NAMALWA (cell line): ENCODE measurements at regions not wholly inside any gene's neighbourhood (a gene's known extent, or its start where the extent isn't known, plus 50 kb on each side); places are given as distances from the start of the nearest gene placed in this dataset.

Experiments used
- DNase-seq: peaks from one replicate; pipeline ENCODE4 v3.0.0-alpha.2; 2015; ENCODE audit warnings: low spot score

DNA sequence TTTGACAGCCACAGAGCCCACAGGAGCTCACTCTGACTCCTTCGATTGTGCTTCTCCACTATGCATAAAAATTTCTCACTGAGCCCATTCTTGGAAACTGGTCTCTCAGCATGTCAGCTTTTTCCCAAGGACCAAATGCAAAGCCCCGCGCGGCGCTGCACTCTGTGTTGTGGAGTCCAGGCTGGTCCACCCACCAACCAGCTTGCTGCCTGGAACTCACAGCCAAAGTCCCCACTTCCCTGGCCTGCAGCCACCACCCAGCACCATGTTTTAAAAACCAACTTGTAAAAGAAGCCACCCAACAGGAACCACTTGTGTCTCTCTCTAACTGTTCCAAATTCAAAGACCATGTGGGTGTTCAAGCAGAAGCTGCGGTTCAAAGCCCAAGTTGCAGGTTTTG, 124.4 kb downstream of the SPATA19 start:
- no peak for DNase-seq

DNA sequence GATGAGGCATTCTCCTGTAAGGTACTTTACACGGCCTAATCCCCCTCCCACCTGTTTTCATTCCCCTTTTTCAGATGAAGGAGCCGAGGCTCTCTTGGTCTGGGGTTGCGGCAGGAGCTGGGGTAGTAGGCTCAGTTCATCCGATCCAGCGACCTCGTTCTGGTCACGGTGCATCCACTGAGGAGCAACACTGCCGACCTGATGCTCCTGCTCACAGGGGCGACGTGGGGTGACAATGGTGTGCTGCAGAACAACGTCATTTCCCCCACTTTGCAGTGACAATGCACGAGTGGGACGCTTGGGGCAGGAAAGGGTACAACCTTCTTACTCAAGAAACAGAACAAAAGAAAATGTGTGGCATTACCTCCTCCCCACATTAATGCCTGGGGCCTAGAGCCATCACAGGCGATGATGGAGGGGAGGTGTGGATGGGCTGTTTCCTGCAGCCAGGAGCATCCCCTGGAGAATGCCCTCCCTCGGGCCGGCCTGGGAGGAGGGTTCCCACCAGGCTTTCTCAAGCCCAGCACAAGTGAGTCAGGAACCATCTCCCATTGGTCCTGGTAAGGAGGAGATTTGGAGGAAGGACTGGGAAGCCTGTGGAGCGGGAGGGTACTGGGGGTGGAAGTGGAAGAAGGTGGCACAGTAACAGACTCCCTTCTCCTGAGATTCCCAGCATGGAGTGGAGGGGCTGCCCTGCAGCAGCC, 125.6 kb downstream of the SPATA19 start:
- DNase-seq = no peak

GRCh38 chr11:133718831-133719230, 126.5 kb downstream of the SPATA19 start:
- no peak for DNase-seq

DNA sequence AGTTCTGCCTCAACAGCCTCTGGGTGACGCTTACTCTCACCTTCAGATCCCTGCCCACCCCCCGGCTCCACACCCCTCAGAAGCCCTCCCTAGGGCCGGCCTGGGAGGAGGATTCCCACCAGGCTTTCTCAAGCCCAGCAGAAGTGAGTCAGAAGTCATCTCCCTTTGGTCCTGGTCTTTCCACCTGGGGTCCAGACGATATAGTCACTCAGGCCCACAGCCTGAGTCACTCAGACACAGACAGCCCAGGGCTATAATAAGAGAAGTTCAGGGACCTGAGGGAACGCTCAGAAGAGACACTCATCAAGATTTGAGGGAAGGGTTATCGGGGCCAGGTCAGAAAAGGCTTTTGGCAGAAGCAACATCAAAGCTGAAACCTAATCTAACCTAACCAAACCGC, 127.1 kb downstream of the SPATA19 start:
- no peak for DNase-seq

DNA sequence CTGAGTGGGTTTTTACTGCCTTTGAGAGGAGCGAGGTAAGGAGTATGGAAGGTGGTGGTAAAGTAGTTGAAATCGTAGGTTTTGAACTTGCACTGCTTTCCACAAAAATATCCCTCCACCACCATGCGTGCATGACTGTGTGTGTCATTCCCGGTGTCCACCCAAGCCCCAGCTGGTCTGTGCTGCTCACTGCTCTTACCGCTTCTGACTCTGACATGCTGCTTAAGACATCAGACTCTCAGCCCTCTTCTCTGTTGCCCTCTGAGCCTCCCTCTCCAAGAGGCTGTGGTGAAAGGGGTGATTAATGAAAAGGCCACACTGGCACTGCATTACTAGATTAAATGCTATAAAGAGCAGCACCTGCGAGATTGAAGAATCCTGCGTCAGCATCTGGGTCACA, 128.7 kb downstream of the SPATA19 start:
- no peak for DNase-seq

DNA sequence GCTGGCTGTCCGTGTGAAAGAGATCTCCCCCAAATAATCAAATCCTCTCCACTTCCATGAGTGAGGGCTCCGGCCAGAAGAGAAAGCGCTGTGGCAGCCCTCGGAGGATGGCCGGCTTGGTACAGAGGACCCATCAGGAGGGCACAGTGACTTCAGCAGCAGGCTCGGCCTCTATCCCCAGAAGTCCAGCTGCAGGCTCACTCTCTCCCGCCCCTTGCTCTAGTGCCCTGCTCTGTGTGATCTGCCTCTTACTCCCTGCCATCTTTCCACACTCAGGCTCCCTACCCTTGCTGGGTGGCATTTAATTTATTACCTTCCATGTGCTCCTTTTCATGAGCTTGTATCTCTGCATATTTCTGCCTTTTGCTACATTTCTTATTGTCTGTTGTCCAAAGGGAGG, 129.7 kb downstream of the SPATA19 start:
- DNase-seq = no peak

DNA sequence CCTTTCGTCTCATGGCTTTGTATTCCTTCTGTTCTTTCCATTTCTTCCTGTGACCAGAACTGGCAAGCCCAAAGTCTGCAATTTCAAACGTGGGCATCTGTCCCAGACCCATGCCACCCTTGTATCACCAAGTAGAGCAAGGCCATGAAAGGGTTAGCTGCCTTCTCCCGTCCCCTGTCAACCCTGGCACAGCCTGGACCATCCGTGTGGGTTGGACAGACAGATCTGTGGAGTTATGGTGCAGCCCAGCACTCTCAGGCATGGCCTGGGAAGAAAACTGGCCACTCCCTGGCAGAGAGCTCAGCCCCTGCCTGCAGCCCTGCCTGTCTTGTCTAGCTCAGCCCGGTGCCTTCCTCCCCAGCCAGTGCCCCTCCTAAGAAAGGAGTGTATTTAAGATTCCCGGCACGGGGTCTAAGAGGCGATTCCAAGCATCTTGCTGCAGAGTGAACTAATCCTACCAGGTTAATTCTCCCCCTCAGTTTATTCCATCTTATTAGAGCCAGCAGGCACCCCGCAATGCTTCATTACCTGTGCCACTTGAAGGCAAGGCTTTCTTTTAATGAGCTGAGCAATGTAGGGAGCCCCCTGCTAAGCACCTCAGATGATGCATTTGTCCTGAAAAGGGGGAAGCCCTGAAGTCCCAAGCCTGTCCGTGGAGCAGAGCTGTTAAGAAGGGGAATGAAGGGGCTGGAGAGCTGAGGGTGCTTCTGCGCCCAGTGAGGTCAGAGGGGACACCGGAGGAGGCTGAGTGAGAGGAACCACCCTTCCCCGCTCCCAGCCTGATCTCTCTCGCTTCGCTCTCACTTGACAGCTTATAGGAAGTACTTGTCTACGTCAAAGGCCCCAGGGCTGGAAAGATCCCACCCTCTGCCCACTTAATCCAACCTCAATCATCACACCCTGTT, 130.6 kb downstream of the SPATA19 start:
- no peak for DNase-seq

DNA sequence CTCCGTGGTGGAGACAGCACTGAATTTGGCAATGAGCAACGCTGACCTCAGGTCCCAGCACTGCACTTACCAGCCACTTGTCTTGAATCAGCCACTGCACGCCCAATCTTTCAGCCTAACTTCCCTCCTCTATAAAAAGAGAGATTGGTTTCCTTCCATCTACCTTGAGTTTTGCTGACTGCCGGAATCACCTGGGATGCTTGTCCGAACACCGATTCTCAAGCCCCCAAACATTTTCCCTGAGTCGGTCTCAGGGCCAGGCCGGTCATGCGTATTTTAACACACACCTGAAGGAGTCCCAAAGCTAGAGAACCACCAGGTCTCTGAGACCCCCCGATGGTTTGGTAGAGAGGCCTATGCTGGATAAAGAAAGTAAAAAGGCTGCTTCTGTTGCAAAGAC, 131.5 kb downstream of the SPATA19 start:
- DNase-seq = no peak

GRCh38 chr11:133713406-133713805, 131.9 kb downstream of the SPATA19 start:
- DNase-seq = no peak

GRCh38 chr11:133712051-133712560, 133.2 kb downstream of the SPATA19 start:
- no peak for DNase-seq

DNA sequence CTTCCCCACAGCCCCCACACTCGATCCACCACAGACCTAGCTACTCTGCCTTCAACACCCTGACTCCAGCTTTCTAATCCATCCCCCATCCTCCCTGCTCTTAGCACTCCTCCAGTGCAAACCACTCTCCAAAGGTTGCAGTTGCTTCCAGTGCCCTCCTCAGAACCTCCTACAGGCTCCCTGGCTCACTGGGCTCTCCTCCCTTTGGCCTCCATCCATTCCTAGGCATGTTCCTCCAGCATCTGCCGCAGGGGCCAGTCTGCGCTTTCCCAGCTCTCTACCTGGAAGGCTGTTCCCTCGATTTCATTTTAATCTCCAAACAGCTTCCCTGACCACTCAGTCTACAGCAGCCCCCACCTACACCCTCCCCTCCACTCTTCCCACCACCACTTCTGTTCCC, 133.8 kb downstream of the SPATA19 start:
- no peak for DNase-seq

DNA sequence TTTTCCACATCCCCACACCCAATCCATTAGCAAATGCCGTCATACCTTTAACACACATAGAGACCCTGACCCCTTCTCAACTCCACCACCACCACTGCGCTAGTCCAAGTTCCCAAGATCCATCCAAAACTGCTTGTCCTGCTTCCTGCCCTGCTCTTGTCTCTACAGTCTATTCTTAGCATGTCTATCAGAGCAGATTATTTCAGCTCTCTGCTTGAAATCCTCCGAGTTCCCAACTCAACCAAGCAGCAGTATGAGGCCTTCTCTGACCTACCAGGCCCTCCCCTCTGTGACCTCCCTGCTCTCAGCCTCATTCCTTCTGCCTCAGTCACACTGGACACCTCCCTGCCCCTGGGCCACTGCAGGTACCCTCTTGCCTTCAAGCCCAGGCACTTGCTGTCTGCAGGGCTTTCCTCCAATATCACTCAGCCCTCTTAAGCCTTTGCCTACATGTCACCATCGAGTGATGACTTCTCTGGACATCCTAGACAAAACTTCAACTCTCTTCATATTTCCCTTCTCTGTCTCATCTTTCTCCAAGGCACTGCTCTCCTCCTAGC, 134.6 kb downstream of the SPATA19 start:
- no peak for DNase-seq

GRCh38 chr11:133710241-133710640, 135.1 kb downstream of the SPATA19 start:
- no peak for DNase-seq

GRCh38 chr11:133708547-133709051, 136.7 kb downstream of the SPATA19 start:
- DNase-seq = no peak

DNA sequence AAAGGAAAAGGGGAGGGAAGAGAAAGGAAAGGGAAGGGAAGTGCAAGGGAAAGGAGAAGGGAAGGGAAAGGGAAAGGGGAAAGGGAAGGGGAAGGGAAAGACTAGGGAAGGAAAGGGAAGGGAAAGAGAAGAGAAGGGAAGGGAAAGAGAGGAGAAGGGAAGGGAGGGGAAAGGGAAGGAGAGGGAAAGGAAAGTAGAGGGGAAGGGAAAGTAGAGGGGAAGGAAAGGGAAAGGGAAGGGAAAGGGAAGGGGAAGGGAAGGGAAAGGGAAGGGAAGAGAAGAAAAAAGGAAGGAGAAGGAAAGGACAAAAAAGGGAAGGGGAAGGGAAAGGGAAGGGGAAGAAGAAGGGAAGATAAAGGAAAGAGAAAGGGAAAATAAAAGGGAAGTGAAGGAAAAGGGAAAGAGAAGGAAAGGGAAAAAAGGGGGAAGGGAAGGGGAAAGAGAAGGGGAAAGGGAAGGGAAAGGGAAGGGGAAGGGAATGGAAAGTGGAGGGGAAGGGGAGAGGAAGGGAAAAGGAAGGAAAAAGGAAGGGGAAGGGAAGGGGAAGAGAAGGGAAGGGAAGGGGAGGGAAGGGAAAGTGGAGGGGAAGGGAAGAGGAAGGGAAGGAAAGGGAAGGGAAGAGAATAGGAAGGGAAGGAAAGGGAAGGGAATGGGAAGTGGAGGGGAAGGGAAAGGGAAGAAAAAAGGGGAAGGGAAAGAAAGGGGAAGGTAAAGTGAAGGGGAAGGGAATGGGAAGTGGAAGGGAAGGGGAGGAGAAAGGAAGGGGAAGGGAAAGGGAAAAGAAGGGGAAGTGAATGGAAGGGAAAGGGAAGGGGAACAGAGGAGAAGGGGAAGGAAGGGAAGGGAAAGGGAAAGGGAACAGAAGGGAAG, 138.2 kb downstream of the SPATA19 start:
- no peak for DNase-seq

DNA sequence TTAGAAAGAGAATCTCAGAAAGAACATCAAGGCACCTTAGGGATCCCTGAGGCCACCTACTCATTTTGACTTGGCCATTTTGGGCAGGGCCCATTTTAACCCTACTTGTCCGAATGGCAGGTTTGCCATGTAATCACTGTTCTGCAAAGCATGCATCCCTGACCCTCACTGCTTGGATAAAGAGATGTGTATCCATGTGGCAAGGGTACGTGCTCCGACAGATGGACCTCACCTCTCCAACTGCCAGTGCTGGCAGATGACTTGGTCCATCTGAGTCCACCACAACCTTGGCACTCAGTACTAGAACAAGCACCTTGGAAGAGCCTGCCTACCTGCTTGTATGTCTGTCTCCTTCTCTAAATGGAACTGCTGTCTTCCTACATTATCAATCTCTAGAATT, 139.4 kb downstream of the SPATA19 start:
- no peak for DNase-seq

- DNase-seq = no peak
Measured at GRCh38 chr11:133705074-133705648, 140.2 kb downstream of the SPATA19 start.

GRCh38 chr11:133699071-133699470, 146.2 kb downstream of the SPATA19 start:
- DNase-seq = no peak

DNA sequence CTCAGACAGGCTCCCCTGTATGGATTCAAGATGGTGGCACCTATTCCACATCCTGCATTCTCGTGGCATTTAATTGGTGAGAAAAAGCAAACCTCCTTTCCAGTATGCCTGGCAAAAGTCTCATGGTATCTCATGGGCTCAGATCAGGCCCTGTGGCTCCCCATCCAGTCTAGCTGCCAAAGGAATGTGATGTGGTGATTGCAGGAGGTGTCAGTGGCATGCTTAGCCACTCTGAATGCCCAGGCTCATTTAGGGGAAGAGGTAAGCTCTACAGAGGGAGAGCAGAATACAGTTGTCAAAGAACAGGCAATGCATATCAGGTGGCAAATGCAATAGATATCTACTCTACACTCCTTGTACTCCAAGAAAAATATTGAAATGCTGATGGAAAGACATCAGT, 146.7 kb downstream of the SPATA19 start:
- DNase-seq = no peak

- DNase-seq = no peak
Measured at GRCh38 chr11:133697603-133698180, 147.6 kb downstream of the SPATA19 start.

DNA sequence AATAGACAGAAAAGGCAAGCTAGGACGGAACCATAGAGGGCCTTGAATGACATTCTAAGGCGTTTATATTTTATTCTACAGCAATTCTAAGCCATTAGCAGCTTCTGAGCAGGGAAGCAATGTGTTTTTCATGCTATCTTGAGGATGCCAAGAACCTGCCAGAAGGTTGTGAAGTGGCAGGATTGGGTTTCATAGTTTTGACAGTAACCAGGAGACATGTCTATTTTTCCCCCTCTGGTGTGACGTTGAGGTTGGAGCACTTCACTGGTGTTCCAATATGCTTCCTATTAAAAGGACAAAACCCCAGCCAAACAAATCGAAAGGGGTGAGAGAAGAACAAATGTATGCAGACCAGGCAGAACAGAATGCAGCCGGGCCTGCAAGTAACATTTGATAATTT, 148.2 kb downstream of the SPATA19 start:
- no peak for DNase-seq
